Jurkat, Clone E6-1 (cell line): ENCODE measurements at regions not wholly inside any gene's neighbourhood (a gene's known extent, or its start where the extent isn't known, plus 50 kb on each side); places are given as distances from the start of the nearest gene placed in this dataset.
A peak's percentile ranks its signal among the peaks of the same experiment; 100 is the strongest.

Experiments used
- DNase-seq: peaks from one replicate; pipeline ENCODE4 v3.0.0-alpha.2; 2011; ENCODE audit warnings: low read depth, low spot score
- H3K4me3 ChIP-seq: 2 replicates; pipeline ENCODE4 v1.5.1; 2011; ENCODE audit warnings: mild to moderate bottlenecking, low read length, control low read depth, moderate library complexity

- DNase-seq, result no peak
- no peak overlapping the region for H3K4me3 ChIP-seq
Observed at GRCh38 chr13:104841110-104841509, 1694.4 kb downstream of the EFNB2 start.

- peak; percentile 51 for DNase-seq
- H3K4me3 ChIP-seq, result no peak overlapping the region
Observed at GRCh38 chr13:104837756-104838155, 1697.7 kb downstream of the EFNB2 start.

GRCh38 chr13:104833221-104833620 lies 1702.2 kb downstream of the EFNB2 start:
- no peak overlapping the region for H3K4me3 ChIP-seq
- no peak for DNase-seq

DNA sequence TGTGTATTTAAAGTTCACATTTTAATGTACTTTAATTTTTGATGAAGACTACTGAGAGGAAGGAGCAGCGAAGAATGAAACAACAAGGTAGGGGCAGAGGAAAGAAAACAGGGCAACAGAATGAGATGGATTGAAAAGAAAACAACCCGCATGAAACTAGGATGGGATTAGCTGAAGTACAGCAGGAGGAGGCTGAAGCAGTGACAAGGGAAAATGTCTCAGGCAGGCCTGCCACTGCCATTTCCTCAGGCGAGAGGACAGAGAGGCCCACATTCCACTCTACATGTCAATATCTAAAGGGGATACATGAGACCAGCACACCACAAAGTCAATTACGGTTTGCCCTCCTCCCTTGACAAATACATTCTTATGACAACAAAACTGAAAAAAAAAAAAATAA lies 1703.2 kb downstream of the EFNB2 start:
- H3K4me3 ChIP-seq, result no peak overlapping the region
- DNase-seq, result no peak

GRCh38 chr13:104831831-104832230 lies 1703.6 kb downstream of the EFNB2 start:
- no peak overlapping the region for H3K4me3 ChIP-seq
- no peak for DNase-seq

DNA sequence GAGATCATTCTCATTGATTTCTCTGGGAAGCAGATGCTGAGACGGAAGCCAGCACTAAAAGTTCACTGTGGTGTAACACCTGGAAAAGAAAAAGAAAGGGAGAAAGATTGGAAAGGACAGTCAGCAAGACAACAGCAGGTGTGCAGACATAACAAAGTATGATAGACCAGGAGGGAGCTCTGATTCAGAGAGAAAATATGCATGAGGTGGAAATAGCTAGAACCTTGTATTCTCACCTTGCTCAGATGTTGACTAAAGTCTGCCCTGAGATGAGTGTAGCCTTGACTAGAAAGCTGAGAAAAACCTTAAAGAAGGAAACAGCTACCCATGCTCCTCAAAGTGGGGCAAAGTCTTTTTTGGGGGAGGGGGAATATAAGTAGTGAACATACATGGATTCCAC lies 1711.8 kb downstream of the EFNB2 start:
- DNase-seq, result no peak
- no peak overlapping the region for H3K4me3 ChIP-seq

GRCh38 chr13:104823071-104823470 lies 1712.4 kb downstream of the EFNB2 start:
- DNase-seq, result no peak

GRCh38 chr13:104817271-104817670 lies 1718.2 kb downstream of the EFNB2 start:
- DNase-seq, result no peak
- no peak overlapping the region for H3K4me3 ChIP-seq

More at GRCh38 chr13:104823071-104823470, 1712.4 kb downstream of the EFNB2 start:
- no peak overlapping the region for H3K4me3 ChIP-seq

DNA sequence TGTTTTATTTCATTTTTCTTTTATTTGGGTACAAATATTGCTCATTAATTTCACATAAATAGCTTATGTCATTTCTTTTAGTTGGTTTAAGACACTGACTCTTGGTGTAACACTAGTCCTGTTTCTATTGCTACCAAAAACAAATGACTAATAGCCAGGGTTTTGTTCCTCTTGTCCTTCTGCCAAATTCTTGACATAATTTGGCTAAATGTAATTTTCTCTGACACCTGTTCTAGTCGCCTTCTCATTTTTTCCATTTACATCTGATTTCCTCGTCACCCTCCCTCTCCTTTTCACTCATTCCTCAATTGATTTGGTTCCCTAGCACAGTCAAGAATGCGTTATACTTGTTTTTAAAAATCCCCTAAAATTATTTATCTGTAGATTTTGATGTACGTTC lies 1718.7 kb downstream of the EFNB2 start:
- H3K4me3 ChIP-seq, result no peak overlapping the region
- no peak for DNase-seq

DNA sequence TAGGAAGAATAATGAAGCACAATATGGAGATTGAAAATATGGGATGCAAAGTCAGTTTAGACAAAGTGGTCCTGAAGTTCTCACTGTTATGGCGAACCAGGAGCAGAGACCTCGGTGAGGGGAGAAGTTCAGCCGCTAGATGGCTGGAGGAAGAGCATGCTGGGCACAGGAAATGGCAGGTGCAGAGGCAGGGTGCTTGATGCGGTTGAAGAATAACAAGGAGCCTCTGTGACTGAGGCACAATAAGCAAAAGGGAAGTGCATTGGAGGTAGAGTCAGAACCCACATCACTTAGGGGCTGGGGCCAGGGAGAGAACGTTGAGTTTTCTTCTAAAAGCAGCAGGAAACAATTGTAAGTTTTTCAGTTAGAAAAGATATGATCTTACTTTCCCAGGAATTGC lies 1725.2 kb downstream of the EFNB2 start:
- peak; percentile 95 for DNase-seq
- no peak overlapping the region for H3K4me3 ChIP-seq

GRCh38 chr13:104809483-104809882 lies 1726.0 kb downstream of the EFNB2 start:
- DNase-seq, result no peak
- H3K4me3 ChIP-seq, result no peak overlapping the region

DNA sequence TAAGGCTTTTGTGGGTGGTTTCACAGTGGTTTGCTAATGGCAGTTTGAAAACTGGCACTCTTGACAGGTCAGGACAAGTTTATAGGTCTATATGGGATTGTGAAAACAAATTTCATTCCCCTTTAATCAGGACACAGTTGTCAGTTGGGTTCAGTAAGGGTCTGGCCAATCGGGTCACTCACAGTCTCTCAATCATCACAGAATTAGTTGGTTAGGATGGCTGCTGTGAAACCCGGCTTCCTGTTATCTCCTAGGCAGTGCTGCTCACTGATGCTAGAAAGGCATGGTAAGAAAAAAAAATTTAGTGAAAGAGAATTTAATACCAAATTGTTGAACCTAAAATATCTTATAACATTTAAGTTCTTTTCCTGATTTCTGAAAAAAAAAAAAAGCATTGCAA lies 1730.1 kb downstream of the EFNB2 start:
- DNase-seq, result no peak
- H3K4me3 ChIP-seq, result no peak overlapping the region

DNA sequence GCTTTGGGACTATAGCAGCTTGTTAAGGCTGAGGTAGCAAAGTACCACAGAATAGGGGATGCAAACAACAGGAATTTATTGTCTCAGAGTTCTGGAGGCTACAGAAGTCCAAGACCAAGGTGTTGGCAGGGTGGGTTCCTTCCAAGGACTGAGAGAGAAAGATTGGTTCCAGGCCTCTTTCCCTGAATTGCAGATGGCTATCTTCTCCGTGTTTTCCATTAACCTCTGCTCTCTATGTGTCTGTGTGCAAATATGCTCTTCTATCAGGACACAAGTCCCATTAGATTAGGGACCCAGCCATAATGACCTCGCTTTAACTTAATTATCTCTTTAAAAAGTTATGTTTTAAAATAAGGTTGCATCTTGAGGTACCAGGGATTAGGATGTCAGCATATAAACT lies 1732.9 kb upstream of the SLC10A2 start:
- no peak overlapping the region for H3K4me3 ChIP-seq
- DNase-seq, result no peak

DNA sequence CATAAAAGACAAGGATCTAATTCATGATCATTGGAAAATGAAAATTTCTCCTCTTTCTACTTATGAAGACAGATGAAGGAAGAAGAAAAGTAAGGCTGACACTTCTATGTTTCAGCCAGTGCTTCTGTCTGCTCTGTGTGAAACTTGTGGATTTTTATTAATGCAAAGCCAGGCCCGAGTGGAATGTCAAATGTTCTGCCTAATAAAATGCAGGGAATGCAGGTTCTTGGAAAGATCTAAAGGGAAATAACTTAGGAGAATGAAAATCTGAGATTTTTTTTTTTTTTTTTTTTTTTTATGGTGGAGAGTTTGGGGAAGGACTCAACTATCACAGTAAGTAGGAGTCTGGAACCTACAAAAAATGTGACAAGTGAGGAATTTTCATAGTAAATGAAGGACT lies 1732.3 kb upstream of the SLC10A2 start:
- DNase-seq, result no peak
- no peak overlapping the region for H3K4me3 ChIP-seq

DNA sequence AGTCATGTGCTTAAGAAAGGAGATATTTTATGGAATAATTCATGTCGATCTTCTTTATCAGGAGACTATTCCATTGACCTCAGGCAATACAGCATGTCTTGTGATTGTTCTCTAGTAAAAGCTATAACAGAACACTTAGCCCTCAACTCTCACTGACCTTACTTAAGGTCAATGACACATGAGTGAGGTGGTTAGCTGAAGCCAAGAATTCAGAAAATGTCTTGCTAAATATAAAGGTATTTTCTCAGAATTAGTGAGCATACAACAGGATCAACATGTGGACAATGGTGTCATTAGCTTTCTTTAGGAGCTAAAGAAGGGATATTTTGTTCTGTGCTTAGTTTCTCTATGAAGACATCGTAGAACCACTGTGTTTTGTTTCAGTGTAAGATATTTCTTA lies 1730.4 kb upstream of the SLC10A2 start:
- DNase-seq, result no peak
- H3K4me3 ChIP-seq, result no peak overlapping the region

DNA sequence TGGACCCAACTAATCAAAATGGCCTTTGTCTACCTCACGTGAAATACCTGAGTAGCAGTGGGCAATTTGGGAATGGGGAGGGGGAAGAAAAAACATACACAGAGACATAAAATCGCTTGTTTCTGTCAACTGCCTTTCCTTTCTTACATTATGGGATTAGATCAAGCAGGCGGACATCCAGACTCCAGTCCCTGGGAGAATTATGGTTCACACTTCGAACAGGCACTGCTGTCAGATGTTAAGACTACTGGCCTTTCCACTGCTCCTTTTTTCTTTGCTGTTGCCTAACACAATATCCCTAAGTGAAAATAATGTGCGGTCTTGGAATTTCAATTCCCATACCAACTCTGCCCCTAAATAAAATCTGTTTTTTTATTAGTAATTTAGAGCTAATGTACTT lies 1719.7 kb upstream of the SLC10A2 start:
- DNase-seq, result no peak
- no peak overlapping the region for H3K4me3 ChIP-seq

DNA sequence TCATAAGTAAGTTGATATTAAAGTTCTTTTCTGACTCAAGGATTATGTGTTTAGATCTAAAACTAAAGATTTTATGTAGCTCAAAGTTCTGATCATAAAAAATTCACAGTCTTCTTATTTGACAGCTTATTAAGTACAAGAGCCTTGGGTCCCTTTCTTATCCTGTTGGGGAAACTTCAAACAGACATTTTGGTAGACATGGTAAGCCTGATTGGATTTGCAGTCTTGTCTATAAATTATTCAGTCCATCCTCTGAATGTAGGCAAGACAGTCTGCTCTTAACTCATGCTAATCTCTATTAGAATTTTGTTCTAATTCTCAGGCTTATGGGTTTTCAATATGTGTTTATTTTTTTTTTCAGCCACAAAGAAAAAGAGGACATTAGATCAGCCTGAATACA lies 1718.7 kb upstream of the SLC10A2 start:
- no peak overlapping the region for H3K4me3 ChIP-seq
- no peak for DNase-seq

- no peak for DNase-seq
Observed at GRCh38 chr13:104782741-104783140, 1716.5 kb upstream of the SLC10A2 start.

DNA sequence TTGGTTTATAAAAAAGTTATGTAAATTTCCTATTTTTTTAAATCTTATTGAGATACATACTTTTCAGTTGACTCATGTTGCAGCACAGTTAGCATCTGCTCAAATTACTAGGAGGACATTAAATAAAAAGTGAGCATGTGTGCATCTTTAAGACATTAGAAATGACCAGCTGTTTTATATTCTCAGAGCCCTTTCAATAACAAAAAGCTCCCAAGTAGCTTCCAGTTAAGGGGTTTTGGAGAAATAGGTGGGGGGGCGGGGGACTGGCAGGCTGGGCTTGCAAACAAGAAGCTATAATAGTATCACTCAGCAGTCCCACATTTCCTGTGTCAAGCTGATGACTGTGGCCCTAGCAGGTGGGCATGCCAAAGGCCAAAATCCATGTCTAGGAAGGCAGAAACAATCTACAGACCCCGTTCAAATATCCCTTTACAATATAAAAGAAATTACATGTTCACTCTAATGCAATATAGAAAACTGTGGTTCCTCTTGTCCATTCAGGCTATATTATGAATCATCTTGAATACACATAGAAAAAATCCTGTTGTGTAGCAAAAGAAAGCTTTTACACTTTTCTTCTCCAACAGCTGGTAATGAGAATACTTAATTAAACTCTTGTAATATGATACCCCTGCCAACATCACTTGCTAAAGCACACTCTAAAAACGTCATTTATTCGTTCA lies 1713.2 kb upstream of the SLC10A2 start:
- no peak for DNase-seq
- H3K4me3 ChIP-seq, result no peak overlapping the region

More at GRCh38 chr13:104782741-104783140, 1716.5 kb upstream of the SLC10A2 start:
- H3K4me3 ChIP-seq, result no peak overlapping the region

- peak; percentile 63 for DNase-seq
- H3K4me3 ChIP-seq, result no peak overlapping the region
Observed at GRCh38 chr13:104773775-104774174, 1707.6 kb upstream of the SLC10A2 start.

DNA sequence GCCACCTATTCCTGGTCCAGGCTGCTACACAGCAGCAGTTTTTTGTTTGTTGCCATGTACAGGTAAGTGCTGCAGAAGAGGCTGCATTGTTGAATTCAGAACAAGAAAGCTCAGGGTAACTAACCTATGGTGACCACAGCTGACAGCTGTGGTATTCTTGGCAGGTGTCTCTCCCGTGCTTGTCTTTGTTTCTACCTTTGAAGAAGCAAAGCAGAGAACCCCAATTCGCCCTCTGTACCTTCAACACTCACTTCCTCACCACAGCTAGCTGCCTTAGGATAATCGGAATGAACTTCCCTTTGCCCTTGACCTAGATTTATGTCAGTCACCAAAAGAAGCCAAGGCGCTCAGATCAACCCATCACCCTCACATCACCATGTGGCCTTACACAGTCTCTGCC lies 1703.3 kb upstream of the SLC10A2 start:
- H3K4me3 ChIP-seq, result no peak overlapping the region
- peak; percentile 77 for DNase-seq
